Epithelial cell of esophagus (primary cell): ENCODE measurements at regions not wholly inside any gene's neighbourhood (a gene's known extent, or its start where the extent isn't known, plus 50 kb on each side); places are given as distances from the start of the nearest gene placed in this dataset.

Source experiments
- DNase-seq: peaks from one replicate; pipeline ENCODE4 v3.0.0; 2010; ENCODE audit warnings: low read depth
- H3K4me3 ChIP-seq: 2 replicates; pipeline ENCODE4 v1.5.1; 2011; ENCODE audit warnings: mild to moderate bottlenecking, low read length, control low read depth
- CTCF ChIP-seq: IDR thresholded peaks from 2 replicates; pipeline ENCODE4 v1.5.1; 2011; ENCODE audit warnings: low read depth, mild to moderate bottlenecking, low read length, control low read depth, inconsistent platforms; ENCODE audit not compliant: insufficient read depth; ENCODE audit errors: missing control alignments

GRCh38 chr16:62831235-62831850, 795.1 kb upstream of the CDH8 start:
- TF ChIP-seq CTCF = no peak
- no peak overlapping the region for H3K4me3 ChIP-seq
- DNase-seq = no peak

GRCh38 chr16:62829607-62830006, 793.4 kb upstream of the CDH8 start:
- H3K4me3 ChIP-seq = no peak overlapping the region
- no peak for DNase-seq

GRCh38 chr16:62829084-62829483, 792.8 kb upstream of the CDH8 start:
- DNase-seq = no peak
- TF ChIP-seq CTCF = no peak
- no peak overlapping the region for H3K4me3 ChIP-seq

More at GRCh38 chr16:62829607-62830006, 793.4 kb upstream of the CDH8 start:
- TF ChIP-seq CTCF = no peak

DNA sequence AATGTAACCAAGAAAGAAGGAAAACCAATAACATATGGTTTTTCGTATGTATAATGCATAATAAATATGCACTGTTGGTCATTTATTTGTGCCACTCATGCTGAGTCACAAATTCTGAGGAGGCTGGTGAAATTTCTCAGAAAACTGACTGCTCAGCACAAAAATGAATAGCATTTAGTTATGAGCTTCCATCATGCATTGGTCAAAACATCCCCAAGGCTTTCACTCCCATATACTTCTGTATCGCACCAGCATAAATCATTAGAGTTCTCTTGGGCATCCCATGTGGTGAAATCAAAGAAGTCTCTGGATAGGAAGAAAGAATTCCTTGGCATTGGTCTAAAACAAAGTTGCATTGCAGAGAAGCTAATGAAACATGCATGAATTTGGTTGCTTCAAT, 785.6 kb upstream of the CDH8 start:
- no peak overlapping the region for H3K4me3 ChIP-seq
- DNase-seq = no peak
- TF ChIP-seq CTCF = no peak

DNA sequence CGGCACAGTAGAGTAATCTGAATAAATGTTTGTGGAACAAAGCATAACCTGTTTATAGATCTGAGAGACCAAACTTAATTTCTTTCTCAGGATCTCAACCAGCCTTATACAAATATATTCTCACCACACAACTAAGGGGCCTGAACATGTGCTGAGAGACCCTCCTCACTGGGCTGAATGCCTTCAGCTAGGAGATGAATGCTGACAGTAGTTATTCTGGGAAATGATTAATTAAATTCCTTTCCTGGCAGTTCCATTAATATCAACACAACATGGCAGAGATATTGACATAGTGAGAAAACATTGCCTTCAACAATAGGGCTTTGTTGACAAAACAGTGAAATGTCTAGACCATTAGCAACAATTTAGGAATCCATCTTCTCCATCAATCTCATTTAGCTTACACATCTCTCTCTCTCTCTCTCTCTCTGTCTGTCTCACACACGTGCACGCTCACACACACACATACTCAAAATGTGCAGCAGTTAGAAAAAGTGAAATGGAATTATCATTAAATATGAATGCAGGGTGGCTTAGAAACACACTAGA, 780.8 kb upstream of the CDH8 start:
- TF ChIP-seq CTCF = no peak
- no peak overlapping the region for H3K4me3 ChIP-seq
- no peak for DNase-seq

- DNase-seq = no peak
- no peak overlapping the region for H3K4me3 ChIP-seq
- no peak for TF ChIP-seq CTCF
These were observed 778.7 kb upstream of the CDH8 start for GRCh38 chr16:62814891-62815290.
